ENCODE measurements at regions not wholly inside any gene's neighbourhood (a gene's known extent, or its start where the extent isn't known, plus 50 kb on each side); places are given as distances from the start of the nearest gene placed in this dataset.
"Not testable (repeated sequence)": the region's sequence is repeated elsewhere in the genome, so short reads cannot be mapped to it uniquely, and the experiment has no call there.

DNA sequence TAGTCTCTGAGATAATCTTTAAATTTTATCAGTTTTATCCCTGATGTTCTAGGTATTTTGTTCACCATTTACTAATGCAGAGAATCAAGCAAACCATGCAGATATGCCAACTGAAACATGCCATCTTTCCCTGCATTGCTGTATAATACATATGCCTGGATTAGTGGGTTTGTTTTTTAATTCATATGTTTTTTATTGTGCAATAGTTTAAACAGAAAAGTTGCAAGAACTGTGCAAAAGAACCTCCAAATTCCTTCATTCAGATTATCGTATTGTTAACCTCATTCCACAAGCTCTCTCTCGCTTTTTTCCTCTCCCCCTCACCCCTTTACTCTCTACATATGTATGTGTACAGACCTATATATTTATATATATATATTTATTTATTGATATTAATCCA, 244.6 kb downstream of the NKX6-1 start:
- no peak for DNase-seq
- no peak overlapping the region for H3K27ac Mint-ChIP-seq
- peaks cover 9% of the 10 kb centered on the region for H3K36me3 Mint-ChIP-seq (ENCODE audit: low read depth)
- H3K4me3 Mint-ChIP-seq: no peak overlapping the region
- H3K27me3 Mint-ChIP-seq (ENCODE audit: low read depth, poor library complexity): no peaks in the 10 kb centered on the region
- no peaks in the 10 kb centered on the region for H3K4me1 Mint-ChIP-seq
- TF ChIP-seq, protein P1, sequence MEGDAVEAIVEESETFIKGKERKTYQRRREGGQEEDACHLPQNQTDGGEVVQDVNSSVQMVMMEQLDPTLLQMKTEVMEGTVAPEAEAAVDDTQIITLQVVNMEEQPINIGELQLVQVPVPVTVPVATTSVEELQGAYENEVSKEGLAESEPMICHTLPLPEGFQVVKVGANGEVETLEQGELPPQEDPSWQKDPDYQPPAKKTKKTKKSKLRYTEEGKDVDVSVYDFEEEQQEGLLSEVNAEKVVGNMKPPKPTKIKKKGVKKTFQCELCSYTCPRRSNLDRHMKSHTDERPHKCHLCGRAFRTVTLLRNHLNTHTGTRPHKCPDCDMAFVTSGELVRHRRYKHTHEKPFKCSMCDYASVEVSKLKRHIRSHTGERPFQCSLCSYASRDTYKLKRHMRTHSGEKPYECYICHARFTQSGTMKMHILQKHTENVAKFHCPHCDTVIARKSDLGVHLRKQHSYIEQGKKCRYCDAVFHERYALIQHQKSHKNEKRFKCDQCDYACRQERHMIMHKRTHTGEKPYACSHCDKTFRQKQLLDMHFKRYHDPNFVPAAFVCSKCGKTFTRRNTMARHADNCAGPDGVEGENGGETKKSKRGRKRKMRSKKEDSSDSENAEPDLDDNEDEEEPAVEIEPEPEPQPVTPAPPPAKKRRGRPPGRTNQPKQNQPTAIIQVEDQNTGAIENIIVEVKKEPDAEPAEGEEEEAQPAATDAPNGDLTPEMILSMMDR (IDR thresholded peaks at IDR 0.05): no peak
- H3K9me3 Mint-ChIP-seq: peaks cover 25% of the 10 kb centered on the region

DNA sequence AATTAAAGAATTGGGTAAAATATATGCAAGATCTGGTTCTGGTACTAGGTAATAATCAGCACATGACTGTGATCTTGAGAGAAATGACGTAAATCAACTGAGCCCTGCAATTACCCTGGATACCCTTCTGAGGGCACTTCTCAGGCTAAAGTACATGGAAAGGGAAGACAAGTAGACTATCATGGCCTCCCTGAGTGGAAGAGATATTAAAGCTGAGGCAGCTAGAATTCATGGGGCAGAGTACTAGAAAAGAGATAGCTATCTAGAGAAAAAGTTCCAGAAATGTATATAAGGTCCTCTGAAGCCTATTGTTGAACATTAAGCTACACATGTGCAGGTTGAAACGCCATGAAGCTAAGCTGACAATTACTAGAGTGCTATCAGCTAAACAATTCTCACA, 249.6 kb downstream of the NKX6-1 start:
- no peak for DNase-seq
- H3K36me3 Mint-ChIP-seq (ENCODE audit: low read depth): peaks cover 5% of the 10 kb centered on the region
- peaks cover 10% of the 10 kb centered on the region for H3K9me3 Mint-ChIP-seq
- no peak overlapping the region for H3K4me3 Mint-ChIP-seq
- no peak overlapping the region for H3K27ac Mint-ChIP-seq
- TF ChIP-seq, protein P1 (IDR thresholded peaks at IDR 0.05): no peak
- no peaks in the 10 kb centered on the region for H3K4me1 Mint-ChIP-seq
- no peaks in the 10 kb centered on the region for H3K27me3 Mint-ChIP-seq (ENCODE audit: low read depth, poor library complexity)

DNA sequence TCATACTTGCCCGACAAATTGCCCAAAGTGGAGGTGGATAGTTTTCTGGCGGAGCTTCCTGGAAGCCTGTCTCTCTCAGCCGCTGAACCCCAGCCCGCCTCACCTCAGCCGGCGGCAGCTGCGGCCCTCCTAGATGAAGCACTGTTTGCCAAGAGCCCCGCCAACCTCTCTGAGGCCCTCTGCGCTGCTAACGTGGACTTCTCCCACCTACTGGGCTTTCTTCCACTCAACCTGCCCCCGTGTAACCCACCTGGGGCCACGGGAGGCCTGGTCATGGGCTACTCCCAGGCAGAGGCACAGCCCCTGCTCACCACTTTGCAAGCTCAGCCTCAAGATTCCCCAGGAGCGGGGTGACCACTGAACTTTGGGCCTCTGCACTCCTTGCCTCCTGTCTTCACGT, 254.1 kb downstream of the NKX6-1 start:
- H3K4me3 Mint-ChIP-seq, H3K27ac Mint-ChIP-seq: not testable (repeated sequence)

DNA sequence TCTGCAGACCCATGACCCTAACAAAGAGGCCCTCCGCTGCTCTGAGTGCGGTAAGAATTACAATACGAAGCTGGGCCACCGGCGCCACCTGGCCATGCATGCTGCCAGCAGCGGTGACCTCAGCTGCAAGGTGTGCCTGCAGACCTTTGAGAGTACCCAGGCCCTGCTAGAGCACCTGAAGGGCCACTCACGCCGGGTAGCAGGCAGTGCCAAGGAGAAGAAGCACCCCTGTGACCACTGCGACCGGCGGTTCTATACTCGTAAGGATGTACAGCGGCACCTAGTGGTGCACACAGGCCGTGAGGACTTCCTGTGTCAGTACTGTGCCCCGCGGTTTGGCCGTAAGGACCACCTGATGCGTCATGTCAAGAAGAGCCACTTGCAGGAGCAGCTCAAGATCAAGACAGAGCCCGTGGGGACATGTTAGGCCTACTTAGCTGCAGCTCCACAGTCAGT, 254.7 kb downstream of the NKX6-1 start:
- H3K9me3 Mint-ChIP-seq; H3K27me3 Mint-ChIP-seq (ENCODE audit: low read depth, poor library complexity); H3K27ac Mint-ChIP-seq; H3K4me1 Mint-ChIP-seq; H3K36me3 Mint-ChIP-seq (ENCODE audit: low read depth); DNase-seq; H3K4me3 Mint-ChIP-seq: not testable (repeated sequence)

More for the DNA sequence above, 254.1 kb downstream of the NKX6-1 start:
- H3K27me3 Mint-ChIP-seq (ENCODE audit: low read depth, poor library complexity); H3K9me3 Mint-ChIP-seq; DNase-seq; H3K36me3 Mint-ChIP-seq (ENCODE audit: low read depth); H3K4me1 Mint-ChIP-seq: not testable (repeated sequence)

DNA sequence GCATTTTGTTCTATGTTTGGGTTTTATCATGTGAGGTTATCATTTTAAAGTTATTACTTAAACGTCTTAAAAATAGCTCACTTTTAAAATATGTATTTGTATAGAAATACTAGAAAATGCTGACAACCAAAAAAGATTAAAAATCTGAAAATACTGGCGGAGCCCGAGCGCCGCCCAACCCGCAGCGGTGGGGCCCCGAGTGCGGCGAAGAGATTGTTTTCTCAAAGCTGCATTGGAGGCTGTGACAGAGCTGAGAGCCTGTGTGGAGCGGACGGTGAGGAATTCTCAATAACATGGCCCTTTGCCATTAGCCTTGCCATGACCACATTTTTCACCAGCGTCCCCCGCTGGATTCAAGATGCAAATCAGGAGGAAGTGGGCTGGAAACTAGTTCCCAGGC, 255.4 kb downstream of the NKX6-1 start:
- H3K36me3 Mint-ChIP-seq (ENCODE audit: low read depth): no peaks in the 10 kb centered on the region
- H3K27me3 Mint-ChIP-seq (ENCODE audit: low read depth, poor library complexity): no peaks in the 10 kb centered on the region
- H3K4me3 Mint-ChIP-seq: no peak overlapping the region
- H3K9me3 Mint-ChIP-seq: no peaks in the 10 kb centered on the region
- no peak for DNase-seq
- H3K4me1 Mint-ChIP-seq: no peaks in the 10 kb centered on the region
- H3K27ac Mint-ChIP-seq: no peak overlapping the region
- TF ChIP-seq, protein P1 (IDR thresholded peaks at IDR 0.05): no peak

DNA sequence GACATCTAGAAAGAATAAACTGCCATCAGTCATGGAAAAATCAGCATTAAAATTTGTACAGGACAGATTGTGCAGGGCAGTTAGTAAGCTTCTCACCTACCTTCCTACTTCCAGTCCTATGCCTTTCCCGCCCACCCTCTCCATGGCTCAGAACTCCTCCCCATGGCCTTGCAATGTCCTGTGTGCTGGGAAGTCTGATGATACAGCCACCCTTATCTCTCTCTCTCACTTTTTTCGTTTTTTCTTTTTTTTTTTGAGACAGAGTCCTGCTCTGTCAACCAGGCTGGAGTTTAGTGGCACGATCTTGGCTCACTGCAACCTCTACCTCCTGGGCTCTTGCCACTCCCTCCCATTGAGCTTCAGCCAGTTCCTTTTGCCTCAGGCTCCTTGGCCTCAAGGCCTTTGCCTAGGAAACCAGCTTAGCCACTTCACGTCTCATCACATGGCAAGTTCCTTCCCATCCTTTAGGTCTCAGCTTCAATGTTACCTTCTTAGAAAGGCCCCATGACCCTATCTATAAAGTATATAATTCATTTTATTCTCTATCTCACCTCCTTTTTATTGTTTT, 259.7 kb downstream of the NKX6-1 start:
- Mint-ChIP-seq H3K4me1 (no peaks in the 10 kb centered on the region), H3K27me3 (ENCODE audit: low read depth, poor library complexity) (no peaks in the 10 kb centered on the region), H3K36me3 (ENCODE audit: low read depth) (no peaks in the 10 kb centered on the region), H3K27ac (peak overlapping the region; percentile 21), H3K9me3 (peaks cover 4% of the 10 kb centered on the region), H3K4me3 (no peak overlapping the region)
- TF ChIP-seq, protein P1 (IDR thresholded peaks at IDR 0.05): no peak
- DNase-seq: no peak

DNA sequence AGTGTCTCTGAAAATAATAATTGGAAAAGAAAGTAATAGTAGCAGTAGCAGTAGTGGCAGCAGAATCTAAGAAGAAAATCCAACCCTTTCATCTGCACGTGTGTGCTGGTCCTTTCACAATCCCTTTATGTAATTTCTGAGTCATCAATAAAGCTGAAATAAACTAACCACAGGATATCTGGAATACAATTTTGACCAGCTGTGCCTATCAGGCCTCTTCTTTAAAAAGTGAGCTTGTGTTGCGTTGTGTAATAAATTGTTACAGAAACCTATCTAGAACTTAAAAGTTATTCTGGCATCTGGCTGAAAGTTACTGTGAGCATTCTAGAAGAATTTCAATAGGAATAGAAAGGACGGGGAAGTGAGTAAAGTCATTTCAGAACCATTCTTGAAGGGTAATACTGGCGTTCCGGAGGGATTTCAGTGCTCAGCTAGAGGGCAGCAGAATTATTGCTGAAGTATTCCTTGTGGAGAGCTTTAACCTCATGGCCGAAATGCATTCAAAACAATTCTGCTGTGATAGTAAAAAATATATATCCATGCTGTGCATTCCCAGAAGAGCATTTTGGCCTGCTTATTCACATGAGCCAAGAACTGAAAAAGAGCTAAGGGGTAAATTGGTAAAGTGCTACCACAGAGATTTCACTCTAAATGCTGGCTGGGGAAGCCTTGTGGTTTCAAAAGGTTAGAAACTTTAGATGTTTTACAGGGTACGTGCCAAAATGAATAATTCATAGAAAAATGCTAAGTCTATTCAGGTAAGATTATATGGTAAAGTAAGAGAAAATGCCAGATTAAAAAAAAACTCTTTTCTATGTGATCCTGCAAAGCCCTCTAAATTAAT, 260.6 kb downstream of the NKX6-1 start:
- DNase-seq: no peak
- peaks cover 4% of the 10 kb centered on the region for H3K9me3 Mint-ChIP-seq
- no peaks in the 10 kb centered on the region for H3K36me3 Mint-ChIP-seq (ENCODE audit: low read depth)
- TF ChIP-seq, protein P1 (IDR thresholded peaks at IDR 0.05): no peak
- H3K4me3 Mint-ChIP-seq: no peak overlapping the region
- H3K4me1 Mint-ChIP-seq: no peaks in the 10 kb centered on the region
- H3K27ac Mint-ChIP-seq: no peak overlapping the region
- H3K27me3 Mint-ChIP-seq (ENCODE audit: low read depth, poor library complexity): no peaks in the 10 kb centered on the region
